Activated CD4-positive, CD25-positive, alpha-beta regulatory T cell treated with anti-CD3 and anti-CD28 coated beads, Interleukin-2, amount 50 U/mL, for 24 hours (primary cell): ENCODE measurements at regions not wholly inside any gene's neighbourhood (a gene's known extent, or its start where the extent isn't known, plus 50 kb on each side); places are given as distances from the start of the nearest gene placed in this dataset.

Source experiments
- ATAC-seq, 2 donors: fragments of 150-1000 bp; cut with Tn5 transposase; one replicate each; pipeline ENCODE4 v1.10.0; 2021; ENCODE audit warnings: mild to moderate bottlenecking in 1 of 2, moderate library complexity in 1 of 2

- no peak for ATAC-seq
Measured at GRCh38 chrX:13144927-13145655, 100.7 kb upstream of the FAM9C start.

- ATAC-seq, result no peak
Measured at GRCh38 chrX:13142891-13143290, 98.5 kb upstream of the FAM9C start.

- ATAC-seq, result no peak
Measured at GRCh38 chrX:13140007-13140406, 95.6 kb upstream of the FAM9C start.

GRCh38 chrX:13131396-13132137, 87.1 kb upstream of the FAM9C start:
- no peak for ATAC-seq

GRCh38 chrX:13130816-13131215, 86.4 kb upstream of the FAM9C start:
- ATAC-seq, result no peak

GRCh38 chrX:13128104-13128503, 83.7 kb upstream of the FAM9C start:
- ATAC-seq, result peak; percentile 38 to 51

GRCh38 chrX:13126775-13127174, 82.4 kb upstream of the FAM9C start:
- no peak for ATAC-seq

- ATAC-seq, result no peak
Measured at GRCh38 chrX:13125188-13125587, 80.8 kb upstream of the FAM9C start.

GRCh38 chrX:13123857-13124345, 79.5 kb upstream of the FAM9C start:
- peak in 1 of 2 donors; percentile 33 for ATAC-seq

GRCh38 chrX:13123247-13123856, 78.9 kb upstream of the FAM9C start:
- no peak for ATAC-seq

GRCh38 chrX:13121020-13121555, 76.7 kb upstream of the FAM9C start:
- no peak for ATAC-seq

GRCh38 chrX:13120017-13120416, 75.6 kb upstream of the FAM9C start:
- ATAC-seq, result no peak

GRCh38 chrX:13119386-13119785, 75.0 kb upstream of the FAM9C start:
- ATAC-seq, result no peak

GRCh38 chrX:13115146-13115855, 70.9 kb upstream of the FAM9C start:
- no peak for ATAC-seq

- ATAC-seq, result no peak
Measured at GRCh38 chrX:13112499-13112898, 68.1 kb upstream of the FAM9C start.

GRCh38 chrX:13110433-13111324, 66.3 kb upstream of the FAM9C start:
- no peak for ATAC-seq

GRCh38 chrX:13109817-13110216, 65.4 kb upstream of the FAM9C start:
- ATAC-seq, result no peak

- no peak for ATAC-seq
Measured at GRCh38 chrX:13103914-13104274, 59.5 kb upstream of the FAM9C start.

GRCh38 chrX:13103188-13103913, 58.9 kb upstream of the FAM9C start:
- ATAC-seq, result no peak

- ATAC-seq, result no peak
Measured at GRCh38 chrX:13102636-13103035, 58.2 kb upstream of the FAM9C start.
